ENCODE measurements at regions not wholly inside any gene's neighbourhood (a gene's known extent, or its start where the extent isn't known, plus 50 kb on each side); places are given as distances from the start of the nearest gene placed in this dataset.

DNA sequence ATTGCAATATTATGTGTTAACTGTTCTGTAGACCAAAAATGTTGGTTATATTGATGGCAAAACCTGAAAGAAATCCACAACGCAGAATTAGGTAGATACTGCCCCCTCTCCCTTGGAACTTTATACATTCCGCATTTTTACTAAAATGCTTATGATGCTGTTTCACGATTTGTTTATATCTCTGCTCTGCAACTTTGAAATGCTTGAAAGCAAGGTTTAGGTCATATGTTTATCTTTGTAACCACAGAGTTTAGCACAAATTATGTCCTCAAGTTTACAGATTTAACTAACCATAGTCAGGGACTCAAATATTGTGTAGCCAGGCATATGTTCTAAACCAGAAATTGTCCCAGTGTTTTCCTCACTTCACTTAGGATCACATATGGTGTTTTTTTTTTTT lies 66.1 kb upstream of the H2AZ1 start:
- no peak overlapping the region for H3K4me2 ChIP-seq (ENCODE audit: low read depth, low read length)
- H3K9me2 ChIP-seq (replicated peaks; ENCODE audit: insufficient read depth, low read length): no peaks in the 10 kb centered on the region
- DNase-seq: no peak
- no peak overlapping the region for H3K4me3 ChIP-seq (ENCODE audit: low read length)
- H3K27me3 ChIP-seq (replicated peaks; ENCODE audit: insufficient read depth, low read length): no peaks in the 10 kb centered on the region
- no peaks in the 10 kb centered on the region for H4K20me1 ChIP-seq (ENCODE audit: insufficient read depth, low read length)
- H3K27ac ChIP-seq (ENCODE audit: low read length): no peak overlapping the region
- no peaks in the 10 kb centered on the region for H3F3A ChIP-seq (ENCODE audit: insufficient read depth, low read length)
- no peaks in the 10 kb centered on the region for H3K36me3 ChIP-seq (replicated peaks; ENCODE audit: insufficient read depth, low read length)
- H3K4me1 ChIP-seq (ENCODE audit: low read length): no peaks in the 10 kb centered on the region
- H3K9me3 ChIP-seq (replicated peaks; ENCODE audit: insufficient read depth, low read length): no peaks in the 10 kb centered on the region
- TF ChIP-seq, protein P1, sequence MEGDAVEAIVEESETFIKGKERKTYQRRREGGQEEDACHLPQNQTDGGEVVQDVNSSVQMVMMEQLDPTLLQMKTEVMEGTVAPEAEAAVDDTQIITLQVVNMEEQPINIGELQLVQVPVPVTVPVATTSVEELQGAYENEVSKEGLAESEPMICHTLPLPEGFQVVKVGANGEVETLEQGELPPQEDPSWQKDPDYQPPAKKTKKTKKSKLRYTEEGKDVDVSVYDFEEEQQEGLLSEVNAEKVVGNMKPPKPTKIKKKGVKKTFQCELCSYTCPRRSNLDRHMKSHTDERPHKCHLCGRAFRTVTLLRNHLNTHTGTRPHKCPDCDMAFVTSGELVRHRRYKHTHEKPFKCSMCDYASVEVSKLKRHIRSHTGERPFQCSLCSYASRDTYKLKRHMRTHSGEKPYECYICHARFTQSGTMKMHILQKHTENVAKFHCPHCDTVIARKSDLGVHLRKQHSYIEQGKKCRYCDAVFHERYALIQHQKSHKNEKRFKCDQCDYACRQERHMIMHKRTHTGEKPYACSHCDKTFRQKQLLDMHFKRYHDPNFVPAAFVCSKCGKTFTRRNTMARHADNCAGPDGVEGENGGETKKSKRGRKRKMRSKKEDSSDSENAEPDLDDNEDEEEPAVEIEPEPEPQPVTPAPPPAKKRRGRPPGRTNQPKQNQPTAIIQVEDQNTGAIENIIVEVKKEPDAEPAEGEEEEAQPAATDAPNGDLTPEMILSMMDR (IDR thresholded peaks at IDR 0.05; ENCODE audit: low read length): no peak
- H2AFZ ChIP-seq (ENCODE audit: low read length): no peak overlapping the region
- no peaks in the 10 kb centered on the region for H3K79me2 ChIP-seq (ENCODE audit: low read length)
- H3K9ac ChIP-seq (ENCODE audit: low read length): no peak overlapping the region

GRCh38 chr4:100014616-100015015 lies 64.5 kb upstream of the H2AZ1 start:
- Histone ChIP-seq H3K9me3 (replicated peaks; ENCODE audit: insufficient read depth, low read length) (no peaks in the 10 kb centered on the region), H3K9ac (ENCODE audit: low read length) (no peak overlapping the region), H2AFZ (ENCODE audit: low read length) (no peak overlapping the region), H4K20me1 (ENCODE audit: insufficient read depth, low read length) (no peaks in the 10 kb centered on the region), H3K4me3 (ENCODE audit: low read length) (no peak overlapping the region), H3K4me1 (ENCODE audit: low read length) (no peaks in the 10 kb centered on the region), H3K79me2 (ENCODE audit: low read length) (no peaks in the 10 kb centered on the region), H3K4me2 (ENCODE audit: low read depth, low read length) (no peak overlapping the region), H3K36me3 (replicated peaks; ENCODE audit: insufficient read depth, low read length) (no peaks in the 10 kb centered on the region), H3K27ac (ENCODE audit: low read length) (no peak overlapping the region), H3F3A (ENCODE audit: insufficient read depth, low read length) (no peaks in the 10 kb centered on the region), H3K9me2 (replicated peaks; ENCODE audit: insufficient read depth, low read length) (no peaks in the 10 kb centered on the region), H3K27me3 (replicated peaks; ENCODE audit: insufficient read depth, low read length) (no peaks in the 10 kb centered on the region)
- no peak for DNase-seq
- no peak for TF ChIP-seq EZH2phosphoT487 (IDR thresholded peaks at IDR 0.05; ENCODE audit: low read length)
- TF ChIP-seq, protein P1 (IDR thresholded peaks at IDR 0.05; ENCODE audit: low read length): no peak
- TF ChIP-seq EZH2 (optimal IDR thresholded peaks at IDR 0.05; ENCODE audit: low read depth, low read length): no peak

GRCh38 chr4:100009490-100009889 lies 59.4 kb upstream of the H2AZ1 start:
- Histone ChIP-seq H3K4me2 (ENCODE audit: low read depth, low read length) (no peak overlapping the region), H3K9me2 (replicated peaks; ENCODE audit: insufficient read depth, low read length) (no peaks in the 10 kb centered on the region)

More at GRCh38 chr4:100009490-100009889, 59.4 kb upstream of the H2AZ1 start:
- no peaks in the 10 kb centered on the region for H3K36me3 ChIP-seq (replicated peaks; ENCODE audit: insufficient read depth, low read length)
- H3K9me3 ChIP-seq (replicated peaks; ENCODE audit: insufficient read depth, low read length): no peaks in the 10 kb centered on the region
- H3K4me1 ChIP-seq (ENCODE audit: low read length): no peaks in the 10 kb centered on the region
- no peaks in the 10 kb centered on the region for H3K79me2 ChIP-seq (ENCODE audit: low read length)
- H3K27ac ChIP-seq (ENCODE audit: low read length): no peak overlapping the region
- no peak overlapping the region for H2AFZ ChIP-seq (ENCODE audit: low read length)
- H3K9ac ChIP-seq (ENCODE audit: low read length): no peak overlapping the region
- H3F3A ChIP-seq (ENCODE audit: insufficient read depth, low read length): no peaks in the 10 kb centered on the region
- DNase-seq: no peak
- H4K20me1 ChIP-seq (ENCODE audit: insufficient read depth, low read length): no peaks in the 10 kb centered on the region
- no peak overlapping the region for H3K4me3 ChIP-seq (ENCODE audit: low read length)
- TF ChIP-seq, protein P1 (IDR thresholded peaks at IDR 0.05; ENCODE audit: low read length): no peak
- TF ChIP-seq EZH2phosphoT487 (IDR thresholded peaks at IDR 0.05; ENCODE audit: low read length) (no peak), EZH2 (optimal IDR thresholded peaks at IDR 0.05; ENCODE audit: low read depth, low read length) (no peak)
- no peaks in the 10 kb centered on the region for H3K27me3 ChIP-seq (replicated peaks; ENCODE audit: insufficient read depth, low read length)
